GM19468 (cell line): ENCODE measurements at regions not wholly inside any gene's neighbourhood (a gene's known extent, or its start where the extent isn't known, plus 50 kb on each side); places are given as distances from the start of the nearest gene placed in this dataset.

Experiments used
- ATAC-seq: cut with Tn5 transposase; IDR thresholded peaks from one replicate; pipeline ENCODE4 v1.9.1; 2021; ENCODE audit warnings: mild to moderate bottlenecking, moderate library complexity, moderate number of reproducible peaks; ENCODE audit not compliant: unreplicated experiment; ENCODE audit errors: extremely low read depth

GRCh38 chr4:148834804-148835631 lies 392.8 kb upstream of the NR3C2 start:
- no peak for ATAC-seq

GRCh38 chr4:148831945-148832344 lies 389.7 kb upstream of the NR3C2 start:
- no peak for ATAC-seq

- no peak for ATAC-seq
Measured at GRCh38 chr4:148828291-148828690, 386.1 kb upstream of the NR3C2 start.

- ATAC-seq = no peak
Measured at GRCh38 chr4:148827781-148828180, 385.6 kb upstream of the NR3C2 start.

- ATAC-seq = no peak
Measured at GRCh38 chr4:148823419-148823769, 381.2 kb upstream of the NR3C2 start.

GRCh38 chr4:148822572-148823418 lies 380.6 kb upstream of the NR3C2 start:
- no peak for ATAC-seq

- ATAC-seq = no peak
Measured at GRCh38 chr4:148814030-148814429, 371.8 kb upstream of the NR3C2 start.

GRCh38 chr4:148813289-148813688 lies 371.1 kb upstream of the NR3C2 start:
- no peak for ATAC-seq

GRCh38 chr4:148812101-148812500 lies 369.9 kb upstream of the NR3C2 start:
- no peak for ATAC-seq

- ATAC-seq = no peak
Measured at GRCh38 chr4:148810461-148810860, 368.2 kb upstream of the NR3C2 start.

GRCh38 chr4:148808416-148808815 lies 366.2 kb upstream of the NR3C2 start:
- no peak for ATAC-seq

GRCh38 chr4:148800940-148801339 lies 358.7 kb upstream of the NR3C2 start:
- no peak for ATAC-seq

- no peak for ATAC-seq
Measured at GRCh38 chr4:148800336-148800885, 358.2 kb upstream of the NR3C2 start.

- no peak for ATAC-seq
Measured at GRCh38 chr4:148795156-148795864, 353.1 kb upstream of the NR3C2 start.

- ATAC-seq = no peak
Measured at GRCh38 chr4:148793221-148793620, 351.0 kb upstream of the NR3C2 start.

GRCh38 chr4:148790691-148791090 lies 348.5 kb upstream of the NR3C2 start:
- ATAC-seq = no peak

GRCh38 chr4:148790246-148790645 lies 348.0 kb upstream of the NR3C2 start:
- ATAC-seq = no peak

- ATAC-seq = no peak
Measured at GRCh38 chr4:148787831-148788477, 345.7 kb upstream of the NR3C2 start.

- no peak for ATAC-seq
Measured at GRCh38 chr4:148787285-148787684, 345.1 kb upstream of the NR3C2 start.

- ATAC-seq = no peak
Measured at GRCh38 chr4:148786699-148787098, 344.5 kb upstream of the NR3C2 start.
